IMR-90 (cell line): ENCODE measurements at regions not wholly inside any gene's neighbourhood (a gene's known extent, or its start where the extent isn't known, plus 50 kb on each side); places are given as distances from the start of the nearest gene placed in this dataset.

ENCODE experiments used
- ATAC-seq: fragments of 200-7000 bp; cut with Tn5 transposase; 2 replicates; pipeline ENCODE4 v1.9.1; 2020; ENCODE audit warnings: low read depth, mild to moderate bottlenecking, moderate library complexity
- BruUV-seq: library from RNA; stranded (reverse); fragments of 400-500 nt; replicated peaks from 2 replicates; lab custom pipeline; 2021; lab: Mats Ljungman, UMichigan
- CTCF ChIA-PET: fragments of 300-600 bp; formaldehyde crosslinking; extraction: SDS; loops from one replicate; lab custom pipeline; 2021; ENCODE audit warnings: antibody characterized with exemption; lab: Yijun Ruan, JAX
- POLR2A ChIA-PET: fragments of 300-600 bp; sonication (Branson Sonifier 250); formaldehyde crosslinking; loops from one replicate; lab custom pipeline; 2022; ENCODE audit warnings: antibody characterized with exemption; ENCODE audit not compliant: unreplicated experiment; lab: Charles Lee
- DNase-seq: peaks from one replicate; pipeline ENCODE4 v3.0.0; 2013
- H2AFZ ChIP-seq: replicated peaks from 2 replicates; pipeline ENCODE3; 2013; ENCODE audit warnings: low read length, mild to moderate bottlenecking; ENCODE audit not compliant: poor library complexity
- H2AK5ac ChIP-seq: 2 replicates; pipeline ENCODE4 v1.6.1; 2013; ENCODE audit warnings: low read depth, low read length, inconsistent platforms
- H2AK9ac ChIP-seq: replicated peaks from 2 replicates; pipeline ENCODE3; 2013; ENCODE audit warnings: mild to moderate bottlenecking, low read depth, low read length, moderate library complexity; ENCODE audit not compliant: poor library complexity
- H2BK120ac ChIP-seq: 2 replicates; pipeline ENCODE4 v1.6.1; 2013; ENCODE audit warnings: low read depth, low read length, inconsistent platforms
- H2BK15ac ChIP-seq: 3 replicates; pipeline ENCODE4 v1.6.1; 2013; ENCODE audit warnings: low read depth, low read length, inconsistent platforms
- H2BK20ac ChIP-seq: 2 replicates; pipeline ENCODE4 v1.6.1; 2013; ENCODE audit warnings: low read depth, mild to moderate bottlenecking, inconsistent platforms, low read length, moderate library complexity
- H2BK5ac ChIP-seq: 2 replicates; pipeline ENCODE4 v1.6.1; 2013; ENCODE audit warnings: mild to moderate bottlenecking, low read depth, low read length, inconsistent platforms; ENCODE audit not compliant: poor library complexity, severe bottlenecking
- H3K14ac ChIP-seq: replicated peaks from 2 replicates; pipeline ENCODE4 v1.6.1; 2013; ENCODE audit warnings: low read depth, low read length, inconsistent platforms
- H3K18ac ChIP-seq: 2 replicates; pipeline ENCODE4 v1.6.1; 2013; ENCODE audit warnings: low read depth, low read length, control low read depth
- H3K23ac ChIP-seq: 2 replicates; pipeline ENCODE4 v1.6.1; 2013; ENCODE audit warnings: low read depth, low read length, inconsistent platforms
- H3K27ac ChIP-seq: 2 replicates; pipeline ENCODE4 v1.5.1; 2013; ENCODE audit warnings: mild to moderate bottlenecking, control low read depth, low read length; ENCODE audit not compliant: insufficient read depth
- H3K27me3 ChIP-seq: 2 replicates; pipeline ENCODE4 v1.6.1; 2013; ENCODE audit warnings: low read length; ENCODE audit not compliant: control insufficient read depth, insufficient read depth
- H3K36me3 ChIP-seq: 2 replicates; pipeline ENCODE4 v1.6.1; 2013; ENCODE audit warnings: low read length, mixed read lengths; ENCODE audit not compliant: control insufficient read depth, insufficient read depth
- H3K4ac ChIP-seq: 2 replicates; pipeline ENCODE4 v1.6.1; 2013; ENCODE audit warnings: low read depth, low read length, inconsistent platforms
- H3K4me1 ChIP-seq: 2 replicates; pipeline ENCODE4 v1.6.1; 2013; ENCODE audit warnings: low read length, mixed read lengths; ENCODE audit not compliant: control insufficient read depth, insufficient read depth
- H3K4me2 ChIP-seq: 2 replicates; pipeline ENCODE4 v1.6.1; 2013; ENCODE audit warnings: low read depth, mild to moderate bottlenecking, control low read depth, low read length, moderate library complexity
- H3K4me3 ChIP-seq: 2 replicates; pipeline ENCODE4 v1.5.1; 2013; ENCODE audit warnings: low read depth, mild to moderate bottlenecking, control low read depth, low read length, moderate library complexity; ENCODE audit not compliant: insufficient read depth
- H3K56ac ChIP-seq: 2 replicates; pipeline ENCODE4 v1.6.1; 2013; ENCODE audit warnings: low read length, inconsistent platforms; ENCODE audit not compliant: insufficient read depth; ENCODE audit errors: extremely low read depth
- H3K79me1 ChIP-seq, 2 experiments: 2 replicates each; pipeline ENCODE4 v1.6.1; 2013; ENCODE audit warnings: low read length in 2 of 2, inconsistent platforms in 1 of 2, low read depth in 1 of 2
- H3K9ac ChIP-seq: 2 replicates; pipeline ENCODE4 v1.6.1; 2013; ENCODE audit warnings: low read depth, low read length, control low read depth
- H3K9me1 ChIP-seq: 2 replicates; pipeline ENCODE4 v1.6.1; 2013; ENCODE audit warnings: low read length, inconsistent platforms; ENCODE audit not compliant: insufficient read depth
- H3K9me3 ChIP-seq: 2 replicates; pipeline ENCODE4 v1.6.1; 2013; ENCODE audit warnings: low read length; ENCODE audit not compliant: control insufficient read depth, insufficient read depth
- H4K20me1 ChIP-seq: 2 replicates; pipeline ENCODE4 v1.6.1; 2013; ENCODE audit warnings: low read length, inconsistent platforms; ENCODE audit not compliant: insufficient read depth
- H4K5ac ChIP-seq: 2 replicates; pipeline ENCODE4 v1.6.1; 2013; ENCODE audit warnings: mild to moderate bottlenecking, low read depth, low read length, control low read depth
- H4K8ac ChIP-seq, 2 experiments: 2 replicates each; pipeline ENCODE4 v1.6.1; 2013; ENCODE audit warnings: low read depth in 2 of 2, low read length in 2 of 2, control low read depth in 1 of 2, inconsistent platforms in 1 of 2
- H4K91ac ChIP-seq: 2 replicates; pipeline ENCODE4 v1.6.1; 2013; ENCODE audit warnings: low read depth, low read length, inconsistent platforms; ENCODE audit not compliant: insufficient read depth
- BHLHE40 ChIP-seq: fragments of 150-350 bp; IDR thresholded peaks from 2 replicates; pipeline ENCODE4 v1.6.1; 2016; ENCODE audit warnings: mild to moderate bottlenecking, low read depth, low read length
- CEBPB ChIP-seq: IDR thresholded peaks from 2 replicates; pipeline ENCODE4 v1.6.1; 2012; ENCODE audit warnings: low read depth, low read length, improper control_type of control experiment
- CHD1 ChIP-seq: IDR thresholded peaks from 2 replicates; pipeline ENCODE4 v1.6.1; 2012; ENCODE audit warnings: low read depth, low read length, improper control_type of control experiment
- MAZ ChIP-seq: IDR thresholded peaks from 2 replicates; pipeline ENCODE4 v1.6.1; 2012; ENCODE audit warnings: low read depth, mild to moderate bottlenecking, low read length, improper control_type of control experiment, moderate library complexity, borderline replicate concordance
- NFE2L2 ChIP-seq: fragments of 150-350 bp; IDR thresholded peaks from 2 replicates; pipeline ENCODE4 v1.6.1; 2016; ENCODE audit warnings: low read depth, mild to moderate bottlenecking, low read length
- SMC3 ChIP-seq: fragments of 150-350 bp; IDR thresholded peaks from 2 replicates; pipeline ENCODE4 v1.6.1; 2016; ENCODE audit warnings: low read depth, mild to moderate bottlenecking, antibody characterized with exemption, low read length, moderate library complexity
- WGBS, 2 experiments: methylation state at CpG; one replicate each; pipeline versions ENCODE4 v1.1.5 to v1.1.7; 2013; ENCODE audit warnings: missing lambda C conversion rate in 2 of 2; ENCODE audit not compliant: insufficient read length in 1 of 2; ENCODE audit errors: extremely low coverage in 2 of 2; 5-methylcytosine and 5-hydroxymethylcytosine counted together
- dilution Hi-C: fragments of 300-500 bp; cut with HindIII; formaldehyde crosslinking; loops from one replicate; pipeline ENCODE4 v1.14.3; 2018; ENCODE audit warnings: low sequenced_read_pairs; ENCODE audit not compliant: unreplicated experiment
- in situ Hi-C: fragments of 300-500 bp; cut with MboI; formaldehyde crosslinking; loops from 3 replicates; pipeline ENCODE4 v1.14.3; 2019; ENCODE audit warnings: low sequenced_read_pairs, inconsistent platforms, mixed read lengths
- intact Hi-C: fragments of 100-400 bp; cut with micrococcal nuclease; formaldehyde crosslinking; loops from 2 replicates; pipeline ENCODE4 v1.10.0; 2022

GRCh38 chr21:14825514-14825974 is 239.3 kb downstream of the NRIP1 start:
- Histone ChIP-seq H3K36me3 (no peaks in the 10 kb centered on the region), H3K56ac (no peak overlapping the region), H3K27ac (no peak overlapping the region), H3K27me3 (no peaks in the 10 kb centered on the region), H3K9ac (no peak overlapping the region), H2BK20ac (no peak overlapping the region), H3K18ac (no peak overlapping the region), H4K20me1 (no peaks in the 10 kb centered on the region), H3K4me1 (peaks cover 3% of the 10 kb centered on the region), H3K4ac (no peak overlapping the region), H3K9me1 (no peaks in the 10 kb centered on the region), H4K91ac (no peak overlapping the region), H3K14ac (no peak overlapping the region), H2AK9ac (no peak overlapping the region), H3K79me1 (no peaks in the 10 kb centered on the region), H2AFZ (no peak overlapping the region), H3K23ac (no peak overlapping the region), H3K4me2 (no peak overlapping the region), H3K9me3 (no peaks in the 10 kb centered on the region), H4K5ac (no peak overlapping the region), H2BK120ac (no peak overlapping the region), H2BK5ac (no peak overlapping the region), H2BK15ac (no peak overlapping the region), H2AK5ac (no peak overlapping the region), H4K8ac (no peak overlapping the region), H3K4me3 (no peak overlapping the region)
- WGBS, 2 experiments, result no CpG with 5 or more reads among the region's 3 CpGs
- DNase-seq (no peak), ATAC-seq (no peak)
- POLR2A ChIA-PET, result no interaction called here
- no TSS peak for BruUV-seq
- CTCF ChIA-PET, result no interaction called here
- intact Hi-C loops (no loop called here), dilution Hi-C loops (no loop called here), in situ Hi-C loops (no loop called here)
- TF ChIP-seq CHD1 (no peak), NFE2L2 (no peak), BHLHE40 (no peak), SMC3 (no peak), CEBPB (no peak), MAZ (no peak)
